Endothelial cell (in vitro differentiated cells): ENCODE measurements at regions not wholly inside any gene's neighbourhood (a gene's known extent, or its start where the extent isn't known, plus 50 kb on each side); places are given as distances from the start of the nearest gene placed in this dataset.

Experiments used
- DNase-seq: peaks from one replicate; pipeline ENCODE4 v3.0.0; 2021; ENCODE audit warnings: low spot score
- H3K27ac Mint-ChIP-seq: one replicate; pipeline ENCODE4 v1.8.0; 2021; ENCODE audit warnings: mixed read lengths, inconsistent platforms; ENCODE audit not compliant: unreplicated experiment
- H3K27me3 Mint-ChIP-seq: one replicate; pipeline ENCODE4 v1.8.0; 2021; ENCODE audit warnings: mild to moderate bottlenecking, moderate library complexity, mixed read lengths, inconsistent platforms; ENCODE audit not compliant: unreplicated experiment
- H3K36me3 Mint-ChIP-seq: one replicate; pipeline ENCODE4 v1.8.0; 2021; ENCODE audit warnings: mild to moderate bottlenecking, low read depth, mixed read lengths, inconsistent platforms; ENCODE audit not compliant: unreplicated experiment
- H3K4me1 Mint-ChIP-seq: one replicate; pipeline ENCODE4 v1.8.0; 2021; ENCODE audit warnings: mild to moderate bottlenecking, mixed read lengths, inconsistent platforms; ENCODE audit not compliant: unreplicated experiment
- H3K4me3 Mint-ChIP-seq: one replicate; pipeline ENCODE4 v1.8.0; 2021; ENCODE audit warnings: mild to moderate bottlenecking, mixed read lengths, inconsistent platforms; ENCODE audit not compliant: unreplicated experiment
- H3K9me3 Mint-ChIP-seq: one replicate; pipeline ENCODE4 v1.8.0; 2021; ENCODE audit warnings: mixed read lengths, inconsistent platforms; ENCODE audit not compliant: unreplicated experiment
- CTCF ChIP-seq: fragments of 200-600 bp; sonication (generic); IDR thresholded peaks from one replicate; pipeline ENCODE4 v1.5.0; 2021; ENCODE audit warnings: antibody characterized with exemption; ENCODE audit not compliant: unreplicated experiment

DNA sequence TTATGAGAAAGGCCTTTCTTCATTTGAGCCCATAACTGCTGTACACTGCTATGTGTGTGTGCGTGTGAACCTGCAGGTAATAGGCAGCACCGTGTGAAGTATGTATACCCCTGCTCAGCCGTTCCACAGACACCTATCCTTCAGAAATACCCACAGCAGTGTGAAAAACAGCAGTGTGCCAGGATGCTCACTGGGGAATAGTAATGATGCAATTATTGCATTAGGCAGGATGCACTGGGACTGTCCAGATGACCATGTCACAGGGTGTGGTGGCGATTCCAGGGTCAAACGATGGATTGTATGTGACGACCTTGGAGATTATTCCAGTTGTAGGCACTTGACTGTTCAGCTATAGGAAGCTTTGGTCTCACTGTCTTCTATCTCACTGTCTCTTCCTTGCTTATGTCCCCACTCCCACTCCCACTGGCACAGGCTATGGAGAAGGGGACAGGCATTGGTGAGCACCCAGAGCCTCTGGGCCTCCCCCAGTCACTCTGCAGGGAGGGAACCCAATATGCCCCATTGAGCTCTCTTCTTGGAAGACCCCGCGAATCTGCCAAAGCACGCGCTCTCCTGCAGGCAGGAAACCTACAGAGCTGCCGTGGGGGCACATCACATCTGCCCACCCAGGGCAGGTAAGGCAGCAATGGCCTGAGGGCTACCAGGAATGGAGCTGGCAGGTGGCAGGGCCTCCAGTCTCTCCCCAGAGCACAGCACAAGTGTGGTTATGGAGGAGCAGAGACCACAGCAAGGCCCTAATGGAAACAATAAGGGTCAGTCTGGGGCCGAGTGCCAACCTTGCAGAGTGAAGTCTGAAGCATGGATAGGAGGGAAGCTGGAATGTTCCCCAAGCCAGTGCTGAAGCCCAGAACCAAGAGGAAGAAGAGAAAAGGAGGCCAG lies 518.9 kb upstream of the RAB6C start:
- no peak for TF ChIP-seq CTCF
- H3K27me3 Mint-ChIP-seq: peaks cover 2% of the 10 kb centered on the region
- no peaks in the 10 kb centered on the region for H3K9me3 Mint-ChIP-seq
- no peak overlapping the region for H3K27ac Mint-ChIP-seq
- no peak for DNase-seq
- no peaks in the 10 kb centered on the region for H3K36me3 Mint-ChIP-seq
- H3K4me3 Mint-ChIP-seq: no peak overlapping the region
- no peaks in the 10 kb centered on the region for H3K4me1 Mint-ChIP-seq

- H3K4me1 Mint-ChIP-seq: no peaks in the 10 kb centered on the region
- no peaks in the 10 kb centered on the region for H3K9me3 Mint-ChIP-seq
- no peak overlapping the region for H3K27ac Mint-ChIP-seq
- TF ChIP-seq CTCF: no peak
- peaks cover 4% of the 10 kb centered on the region for H3K27me3 Mint-ChIP-seq
- H3K4me3 Mint-ChIP-seq: no peak overlapping the region
- DNase-seq: no peak
- H3K36me3 Mint-ChIP-seq: no peaks in the 10 kb centered on the region
Measured at GRCh38 chr2:129462349-129462748, 517.1 kb upstream of the RAB6C start.

DNA sequence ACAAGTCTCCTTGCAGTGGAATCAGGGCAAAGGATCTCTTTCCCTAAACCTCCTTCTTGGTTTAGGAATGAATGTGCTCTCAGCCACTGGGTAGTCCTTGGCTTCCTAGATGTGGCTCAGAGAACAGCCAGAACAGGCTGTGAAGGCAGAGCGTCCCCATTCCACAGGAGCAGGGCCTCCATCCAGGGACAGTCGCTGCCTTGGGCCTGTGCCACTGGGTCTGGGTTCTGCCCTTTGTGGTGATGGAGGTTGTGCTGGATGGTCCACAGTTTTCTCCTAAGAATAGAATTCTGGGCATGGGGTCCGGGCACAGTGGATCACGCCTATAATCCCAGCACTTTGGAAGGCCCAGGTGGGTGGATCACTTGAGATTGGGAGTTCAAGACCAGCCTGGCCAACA lies 516.5 kb upstream of the RAB6C start:
- Mint-ChIP-seq H3K9me3 (no peaks in the 10 kb centered on the region), H3K4me1 (no peaks in the 10 kb centered on the region), H3K27ac (no peak overlapping the region), H3K27me3 (peaks cover 2% of the 10 kb centered on the region), H3K4me3 (no peak overlapping the region), H3K36me3 (no peaks in the 10 kb centered on the region)
- DNase-seq: no peak
- no peak for TF ChIP-seq CTCF

DNA sequence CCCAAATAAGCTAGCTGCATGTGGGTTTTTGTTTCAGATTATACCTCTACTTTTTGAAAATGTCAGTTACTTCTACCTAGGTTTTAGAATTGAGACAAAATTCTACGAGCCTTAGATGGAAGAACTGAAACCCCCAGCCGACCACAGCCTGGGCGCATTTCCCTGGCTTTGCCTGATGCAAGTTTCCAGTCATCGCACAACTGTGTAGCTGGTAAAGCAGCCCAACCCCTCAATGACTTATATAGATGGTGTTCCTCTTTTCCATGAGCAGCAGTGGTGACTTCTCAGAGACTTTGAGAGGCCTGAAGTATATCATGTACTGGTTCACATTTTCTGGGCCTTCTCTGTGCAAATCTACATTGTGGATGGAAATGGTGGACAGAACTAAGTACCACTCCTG lies 515.4 kb upstream of the RAB6C start:
- DNase-seq: no peak
- Mint-ChIP-seq H3K4me3 (no peak overlapping the region), H3K36me3 (no peaks in the 10 kb centered on the region), H3K27me3 (peaks cover 2% of the 10 kb centered on the region), H3K27ac (no peak overlapping the region), H3K9me3 (no peaks in the 10 kb centered on the region), H3K4me1 (no peaks in the 10 kb centered on the region)
- TF ChIP-seq CTCF: no peak

- no peak for DNase-seq
- Mint-ChIP-seq H3K9me3 (no peaks in the 10 kb centered on the region), H3K27ac (no peak overlapping the region), H3K4me3 (no peak overlapping the region), H3K27me3 (peaks cover 2% of the 10 kb centered on the region), H3K4me1 (no peaks in the 10 kb centered on the region), H3K36me3 (no peaks in the 10 kb centered on the region)
- no peak for TF ChIP-seq CTCF
Measured at GRCh38 chr2:129464631-129465030, 514.8 kb upstream of the RAB6C start.
